Right ventricle myocardium inferior (tissue), 1 donor: ENCODE measurements at regions not wholly inside any gene's neighbourhood (a gene's known extent, or its start where the extent isn't known, plus 50 kb on each side); places are given as distances from the start of the nearest gene placed in this dataset.
"Not testable (repeated sequence)": the region's sequence is repeated elsewhere in the genome, so short reads cannot be mapped to it uniquely, and the experiment has no call there.

ENCODE experiments used
- ATAC-seq: fragments of 200-7000 bp; cut with Tn5 transposase; one replicate; pipeline ENCODE4 v1.9.1; 2020; ENCODE audit warnings: mild to moderate bottlenecking, moderate library complexity
- DNase-seq: peaks from one replicate; pipeline ENCODE4 v3.0.0; 2021; ENCODE audit errors: missing footprints
- intact Hi-C: fragments of 100-400 bp; cut with DNase I; formaldehyde crosslinking; loops from one replicate; pipeline ENCODE4 v1.11.0; 2022
- donor health status: DM: no; HTN: yes; CAD: no; lungs with severe emphysema.

GRCh38 chr5:153939101-153939500, 99.6 kb downstream of the FAM114A2 start:
- intact Hi-C loops = no loop called here
- ATAC-seq (no peak), DNase-seq (no peak)

- no peak for ATAC-seq
Measured at GRCh38 chr5:153938191-153938842, 100.4 kb downstream of the FAM114A2 start.

GRCh38 chr5:153937661-153938060, 101.0 kb downstream of the FAM114A2 start:
- DNase-seq (no peak), ATAC-seq (no peak)
- intact Hi-C loops = no loop called here

More at GRCh38 chr5:153938191-153938842, 100.4 kb downstream of the FAM114A2 start:
- intact Hi-C loops = no loop called here
- no peak for DNase-seq

GRCh38 chr5:153935151-153935550, 103.6 kb downstream of the FAM114A2 start:
- ATAC-seq, intact Hi-C loops, DNase-seq: not testable (repeated sequence)

- intact Hi-C loops = no loop called here
- DNase-seq (no peak), ATAC-seq (no peak)
Measured at GRCh38 chr5:153926201-153926600, 112.5 kb downstream of the FAM114A2 start.

GRCh38 chr5:153919161-153919560, 119.5 kb downstream of the FAM114A2 start:
- no peak for DNase-seq
- intact Hi-C loops = no loop called here
- no peak for ATAC-seq

- ATAC-seq (no peak), DNase-seq (no peak)
- intact Hi-C loops = no loop called here
Measured at GRCh38 chr5:153907170-153907775, 131.4 kb downstream of the FAM114A2 start.

- DNase-seq (no peak), ATAC-seq (no peak)
- intact Hi-C loops = no loop called here
Measured at GRCh38 chr5:153905219-153905618, 133.5 kb downstream of the FAM114A2 start.

GRCh38 chr5:153903321-153903720, 135.4 kb downstream of the FAM114A2 start:
- intact Hi-C loops = no loop called here
- ATAC-seq (no peak), DNase-seq (no peak)

GRCh38 chr5:153902016-153902415, 136.7 kb downstream of the FAM114A2 start:
- intact Hi-C loops = no loop called here
- ATAC-seq = no peak

GRCh38 chr5:153901449-153901848, 137.3 kb downstream of the FAM114A2 start:
- DNase-seq = no peak
- no peak for ATAC-seq
- intact Hi-C loops = no loop called here

More at GRCh38 chr5:153902016-153902415, 136.7 kb downstream of the FAM114A2 start:
- no peak for DNase-seq

- ATAC-seq (no peak), DNase-seq (no peak)
- intact Hi-C loops = no loop called here
Measured at GRCh38 chr5:153900703-153901395, 137.9 kb downstream of the FAM114A2 start.

GRCh38 chr5:153899746-153900145, 139.0 kb downstream of the FAM114A2 start:
- DNase-seq (no peak), ATAC-seq (no peak)
- intact Hi-C loops = no loop called here

- intact Hi-C loops = no loop called here
- DNase-seq (no peak), ATAC-seq (peak; percentile 32)
Measured at GRCh38 chr5:153896701-153897100, 142.0 kb downstream of the FAM114A2 start.

- intact Hi-C loops = no loop called here
- no peak for ATAC-seq
- DNase-seq = no peak
Measured at GRCh38 chr5:153896117-153896516, 142.6 kb downstream of the FAM114A2 start.

- ATAC-seq = no peak
- DNase-seq = no peak
- intact Hi-C loops = no loop called here
Measured at GRCh38 chr5:153895266-153895665, 143.4 kb downstream of the FAM114A2 start.

- DNase-seq (no peak), ATAC-seq (no peak)
- intact Hi-C loops = no loop called here
Measured at GRCh38 chr5:153893817-153894216, 144.9 kb downstream of the FAM114A2 start.

- no peak for DNase-seq
- ATAC-seq = no peak
- intact Hi-C loops = no loop called here
Measured at GRCh38 chr5:153891394-153891793, 147.3 kb downstream of the FAM114A2 start.

- intact Hi-C loops = no loop called here
- ATAC-seq = no peak
- no peak for DNase-seq
Measured at GRCh38 chr5:153888781-153889180, 149.9 kb downstream of the FAM114A2 start.

- intact Hi-C loops = loop anchor here (1.0 kb wide), 1 partner anchor 12 kb away; no protein-coding TSS in a partner anchor
- DNase-seq (no peak), ATAC-seq (no peak)
Measured at GRCh38 chr5:153885141-153885540, 153.6 kb downstream of the FAM114A2 start.
